HEK293 (cell line): ENCODE measurements at regions not wholly inside any gene's neighbourhood (a gene's known extent, or its start where the extent isn't known, plus 50 kb on each side); places are given as distances from the start of the nearest gene placed in this dataset.

Source experiments
- CTCF ChIA-PET: fragments of 350-600 bp; formaldehyde crosslinking; extraction: SDS; loops from one replicate; lab custom pipeline; 2021; ENCODE audit warnings: antibody characterized with exemption; lab: Yijun Ruan, JAX
- POLR2A ChIA-PET: fragments of 300-600 bp; formaldehyde crosslinking; extraction: SDS; loops from one replicate; lab custom pipeline; 2020; ENCODE audit warnings: antibody characterized with exemption, inconsistent platforms; lab: Yijun Ruan, JAX
- H3K27ac ChIP-seq: fragments of 200-500 bp; sonication (Bioruptor generic); 2 replicates; pipeline ENCODE4 v1.5.1; 2014; ENCODE audit warnings: low read depth, low read length, control low read depth, inconsistent platforms; ENCODE audit errors: extremely low read depth
- H3K36me3 ChIP-seq, 2 experiments: fragments of 200-500 bp in 1 of 2; sonication (Bioruptor generic) in 1 of 2; 1 replicate in 1 of 2; 2 replicates in 1 of 2; pipeline ENCODE4 v1.5.1; 2014 to 2017; ENCODE audit warnings: inconsistent platforms in 2 of 2, low read length in 2 of 2; ENCODE audit not compliant: control insufficient read depth in 2 of 2, insufficient read depth in 1 of 2
- H3K4me1 ChIP-seq: fragments of 200-500 bp; sonication (Bioruptor generic); 2 replicates; pipeline ENCODE4 v1.5.1; 2014; ENCODE audit warnings: mild to moderate bottlenecking, low read length, inconsistent platforms; ENCODE audit not compliant: control insufficient read depth, insufficient read depth
- H3K4me3 ChIP-seq: 2 replicates; pipeline ENCODE4 v1.5.1; 2011; ENCODE audit warnings: low read depth, mild to moderate bottlenecking, control low read depth, low read length, moderate library complexity
- H3K9me3 ChIP-seq: fragments of 200-500 bp; sonication (Bioruptor generic); 2 replicates; pipeline ENCODE4 v1.5.1; 2014; ENCODE audit warnings: low read depth, low read length, inconsistent platforms; ENCODE audit not compliant: control insufficient read depth, insufficient read depth
- GLIS2 ChIP-seq: fragments of 450-650 bp; formaldehyde crosslinking; IDR thresholded peaks from 2 replicates; pipeline ENCODE4 v1.5.1; 2016; ENCODE audit warnings: missing biosample characterization, missing genetic modification characterization
- KLF16 ChIP-seq: fragments of 450-650 bp; formaldehyde crosslinking; IDR thresholded peaks from 2 replicates; pipeline ENCODE4 v1.5.1; 2017; ENCODE audit warnings: missing biosample characterization, missing genetic modification characterization
- SALL2 ChIP-seq: fragments of 450-650 bp; formaldehyde crosslinking; IDR thresholded peaks from 2 replicates; pipeline ENCODE4 v1.5.0; 2017; ENCODE audit warnings: missing biosample characterization, mild to moderate bottlenecking, missing genetic modification characterization, borderline replicate concordance
- SETDB1 ChIP-seq: IDR thresholded peaks from one replicate; pipeline ENCODE4 v1.6.1; 2017; ENCODE audit warnings: mild to moderate bottlenecking, low read length, moderate library complexity, mixed read lengths; ENCODE audit not compliant: insufficient read length
- ZBTB17 ChIP-seq: fragments of 450-650 bp; formaldehyde crosslinking; IDR thresholded peaks from 2 replicates; pipeline ENCODE4 v1.5.1; 2016; ENCODE audit warnings: missing biosample characterization, missing genetic modification characterization
- ZNF132 ChIP-seq: fragments of 450-650 bp; formaldehyde crosslinking; IDR thresholded peaks from 2 replicates; pipeline ENCODE4 v1.5.1; 2017; ENCODE audit warnings: missing biosample characterization, missing genetic modification characterization, borderline replicate concordance
- ZNF138 ChIP-seq: fragments of 450-650 bp; formaldehyde crosslinking; IDR thresholded peaks from 2 replicates; pipeline ENCODE4 v1.5.1; 2016; ENCODE audit warnings: missing biosample characterization, missing genetic modification characterization, borderline replicate concordance
- ZNF175 ChIP-seq: fragments of 450-650 bp; formaldehyde crosslinking; IDR thresholded peaks from 2 replicates; pipeline ENCODE4 v1.5.1; 2016; ENCODE audit warnings: missing biosample characterization, missing genetic modification characterization
- ZNF366 ChIP-seq: fragments of 450-650 bp; formaldehyde crosslinking; conservative IDR thresholded peaks from 2 replicates; pipeline ENCODE4 v1.5.1; 2016; ENCODE audit warnings: missing biosample characterization, missing genetic modification characterization
- ZNF510 ChIP-seq: fragments of 450-650 bp; formaldehyde crosslinking; IDR thresholded peaks from 2 replicates; pipeline ENCODE4 v1.5.1; 2018; ENCODE audit warnings: mild to moderate bottlenecking, missing genetic modification characterization, missing biosample characterization; ENCODE audit not compliant: insufficient replicate concordance
- ZNF585B ChIP-seq: fragments of 450-650 bp; formaldehyde crosslinking; IDR thresholded peaks from 2 replicates; pipeline ENCODE4 v1.5.1; 2016; ENCODE audit warnings: missing biosample characterization, missing genetic modification characterization
- ZNF837 ChIP-seq: fragments of 450-650 bp; formaldehyde crosslinking; IDR thresholded peaks from 2 replicates; pipeline ENCODE4 v1.5.1; 2016; ENCODE audit warnings: missing biosample characterization, missing genetic modification characterization
- TF ChIP-seq, protein P1 (sequence below): fragments of 450-650 bp; formaldehyde crosslinking; IDR thresholded peaks from 2 replicates; pipeline ENCODE4; 2016; ENCODE audit warnings: missing biosample characterization, missing genetic modification characterization
- TF ChIP-seq, protein P2 (sequence below): fragments of 450-650 bp; formaldehyde crosslinking; IDR thresholded peaks from 2 replicates; pipeline ENCODE4 v1.5.1; 2017; ENCODE audit warnings: missing biosample characterization, missing genetic modification characterization
- TF ChIP-seq, protein P3 (sequence below): fragments of 450-650 bp; formaldehyde crosslinking; conservative IDR thresholded peaks from 2 replicates; pipeline ENCODE4 v1.5.1; 2016; ENCODE audit warnings: low read depth, missing biosample characterization, missing genetic modification characterization
- TF ChIP-seq, protein P4 (sequence below): fragments of 450-650 bp; formaldehyde crosslinking; IDR thresholded peaks from 2 replicates; pipeline ENCODE4 v1.5.1; 2017; ENCODE audit warnings: missing biosample characterization, missing genetic modification characterization

DNA sequence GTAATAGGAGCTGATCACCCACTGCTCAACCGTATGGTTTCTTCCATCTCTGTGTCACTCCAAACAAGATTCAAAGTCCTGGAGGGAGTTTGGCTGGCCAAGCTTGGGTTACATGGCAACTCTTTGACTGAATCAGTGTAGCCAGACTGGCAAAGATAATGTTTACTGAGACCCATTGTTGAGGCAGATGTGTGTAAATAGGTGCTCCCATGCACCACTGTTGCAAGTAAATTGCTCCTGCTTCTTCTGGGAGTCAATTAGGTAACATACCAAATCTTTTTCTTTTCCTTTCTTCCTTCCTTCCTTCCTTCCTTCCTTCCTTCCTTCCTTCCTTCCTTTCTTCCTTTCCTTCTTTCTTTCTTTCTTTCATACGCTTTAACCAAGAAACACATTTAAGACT is 86.3 kb upstream of the DHX40 start:
- Histone ChIP-seq H3K9me3 (no peaks in the 10 kb centered on the region), H3K27ac (no peak overlapping the region), H3K4me1 (no peaks in the 10 kb centered on the region), H3K4me3 (no peak overlapping the region), H3K36me3 (no peaks in the 10 kb centered on the region)
- CTCF ChIA-PET, result no interaction called here
- TF ChIP-seq ZNF510 (tag by site-specific recombination) (no peak), ZNF366 (tag by site-specific recombination) (peak; percentile 96), ZNF138 (tag by site-specific recombination) (no peak), ZBTB17 (tag by site-specific recombination) (peak; percentile 53)
- TF ChIP-seq, protein P1, sequence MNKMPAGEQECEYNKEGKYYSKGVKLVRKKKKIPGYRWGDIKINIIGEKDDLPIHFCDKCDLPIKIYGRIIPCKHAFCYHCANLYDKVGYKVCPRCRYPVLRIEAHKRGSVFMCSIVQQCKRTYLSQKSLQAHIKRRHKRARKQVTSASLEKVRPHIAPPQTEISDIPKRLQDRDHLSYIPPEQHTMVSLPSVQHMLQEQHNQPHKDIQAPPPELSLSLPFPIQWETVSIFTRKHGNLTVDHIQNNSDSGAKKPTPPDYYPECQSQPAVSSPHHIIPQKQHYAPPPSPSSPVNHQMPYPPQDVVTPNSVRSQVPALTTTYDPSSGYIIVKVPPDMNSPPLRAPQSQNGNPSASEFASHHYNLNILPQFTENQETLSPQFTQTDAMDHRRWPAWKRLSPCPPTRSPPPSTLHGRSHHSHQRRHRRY (tag by site-specific recombination), result no peak
- POLR2A ChIA-PET, result no interaction called here

DNA sequence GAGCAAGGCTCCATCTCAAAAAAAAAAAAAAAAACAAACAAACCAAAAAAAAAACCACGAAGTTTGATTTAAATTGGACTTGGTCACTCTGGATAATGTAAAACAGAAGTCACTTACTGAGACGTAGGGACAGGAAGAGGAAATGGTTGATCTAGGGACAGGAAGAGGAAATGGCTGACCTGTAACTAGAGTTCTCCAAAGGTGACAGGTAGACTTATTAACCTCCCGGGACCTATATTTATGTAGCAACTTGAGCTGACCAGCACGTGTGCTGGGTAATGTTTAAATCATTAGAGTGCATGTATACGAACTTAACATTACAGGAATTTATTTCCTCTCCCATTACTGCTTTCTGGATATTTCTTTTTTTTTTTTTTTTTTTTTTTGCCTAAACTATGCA is 81.5 kb upstream of the DHX40 start:
- no peak overlapping the region for H3K27ac ChIP-seq
- no peaks in the 10 kb centered on the region for H3K9me3 ChIP-seq
- CTCF ChIA-PET, result interaction anchor here (1.3 kb wide), 1 partner anchor 154 kb away, joined by 3 read pairs; no protein-coding TSS in a partner anchor
- POLR2A ChIA-PET, result interaction anchor here (0.7 kb wide), 2 partner anchors 14 to 26 kb away, joined by 3 to 5 read pairs; no protein-coding TSS in a partner anchor
- H3K4me3 ChIP-seq, result no peak overlapping the region
- H3K4me1 ChIP-seq, result no peaks in the 10 kb centered on the region
- H3K36me3 ChIP-seq, result no peaks in the 10 kb centered on the region
- no peak for TF ChIP-seq GLIS2 (tag by site-specific recombination)
- no peak for TF ChIP-seq SALL2 (tag by site-specific recombination)
- TF ChIP-seq ZNF175 (tag by site-specific recombination), result no peak
- no peak for TF ChIP-seq ZNF837 (tag by site-specific recombination)
- peak; percentile 41 for TF ChIP-seq SETDB1
- TF ChIP-seq, protein P2, sequence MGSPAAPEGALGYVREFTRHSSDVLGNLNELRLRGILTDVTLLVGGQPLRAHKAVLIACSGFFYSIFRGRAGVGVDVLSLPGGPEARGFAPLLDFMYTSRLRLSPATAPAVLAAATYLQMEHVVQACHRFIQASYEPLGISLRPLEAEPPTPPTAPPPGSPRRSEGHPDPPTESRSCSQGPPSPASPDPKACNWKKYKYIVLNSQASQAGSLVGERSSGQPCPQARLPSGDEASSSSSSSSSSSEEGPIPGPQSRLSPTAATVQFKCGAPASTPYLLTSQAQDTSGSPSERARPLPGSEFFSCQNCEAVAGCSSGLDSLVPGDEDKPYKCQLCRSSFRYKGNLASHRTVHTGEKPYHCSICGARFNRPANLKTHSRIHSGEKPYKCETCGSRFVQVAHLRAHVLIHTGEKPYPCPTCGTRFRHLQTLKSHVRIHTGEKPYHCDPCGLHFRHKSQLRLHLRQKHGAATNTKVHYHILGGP (tag by site-specific recombination), result no peak
- TF ChIP-seq, protein P3, sequence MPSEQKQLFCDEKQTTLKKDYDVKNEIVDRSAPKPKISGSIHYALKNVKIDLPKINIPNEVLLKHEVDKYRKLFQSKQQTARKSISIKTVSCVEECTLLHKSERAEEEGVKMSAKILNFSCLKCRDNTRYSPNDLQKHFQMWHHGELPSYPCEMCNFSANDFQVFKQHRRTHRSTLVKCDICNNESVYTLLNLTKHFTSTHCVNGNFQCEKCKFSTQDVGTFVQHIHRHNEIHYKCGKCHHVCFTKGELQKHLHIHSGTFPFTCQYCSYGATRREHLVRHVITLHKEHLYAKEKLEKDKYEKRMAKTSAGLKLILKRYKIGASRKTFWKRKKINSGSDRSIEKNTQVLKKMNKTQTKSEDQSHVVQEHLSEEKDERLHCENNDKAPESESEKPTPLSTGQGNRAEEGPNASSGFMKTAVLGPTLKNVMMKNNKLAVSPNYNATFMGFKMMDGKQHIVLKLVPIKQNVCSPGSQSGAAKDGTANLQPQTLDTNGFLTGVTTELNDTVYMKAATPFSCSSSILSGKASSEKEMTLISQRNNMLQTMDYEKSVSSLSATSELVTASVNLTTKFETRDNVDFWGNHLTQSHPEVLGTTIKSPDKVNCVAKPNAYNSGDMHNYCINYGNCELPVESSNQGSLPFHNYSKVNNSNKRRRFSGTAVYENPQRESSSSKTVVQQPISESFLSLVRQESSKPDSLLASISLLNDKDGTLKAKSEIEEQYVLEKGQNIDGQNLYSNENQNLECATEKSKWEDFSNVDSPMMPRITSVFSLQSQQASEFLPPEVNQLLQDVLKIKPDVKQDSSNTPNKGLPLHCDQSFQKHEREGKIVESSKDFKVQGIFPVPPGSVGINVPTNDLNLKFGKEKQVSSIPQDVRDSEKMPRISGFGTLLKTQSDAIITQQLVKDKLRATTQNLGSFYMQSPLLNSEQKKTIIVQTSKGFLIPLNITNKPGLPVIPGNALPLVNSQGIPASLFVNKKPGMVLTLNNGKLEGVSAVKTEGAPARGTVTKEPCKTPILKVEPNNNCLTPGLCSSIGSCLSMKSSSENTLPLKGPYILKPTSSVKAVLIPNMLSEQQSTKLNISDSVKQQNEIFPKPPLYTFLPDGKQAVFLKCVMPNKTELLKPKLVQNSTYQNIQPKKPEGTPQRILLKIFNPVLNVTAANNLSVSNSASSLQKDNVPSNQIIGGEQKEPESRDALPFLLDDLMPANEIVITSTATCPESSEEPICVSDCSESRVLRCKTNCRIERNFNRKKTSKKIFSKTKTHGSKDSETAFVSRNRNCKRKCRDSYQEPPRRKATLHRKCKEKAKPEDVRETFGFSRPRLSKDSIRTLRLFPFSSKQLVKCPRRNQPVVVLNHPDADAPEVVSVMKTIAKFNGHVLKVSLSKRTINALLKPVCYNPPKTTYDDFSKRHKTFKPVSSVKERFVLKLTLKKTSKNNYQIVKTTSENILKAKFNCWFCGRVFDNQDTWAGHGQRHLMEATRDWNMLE (tag by site-specific recombination), result no peak
- TF ChIP-seq KLF16, result no peak
- no peak for TF ChIP-seq ZNF132 (tag by site-specific recombination)

DNA sequence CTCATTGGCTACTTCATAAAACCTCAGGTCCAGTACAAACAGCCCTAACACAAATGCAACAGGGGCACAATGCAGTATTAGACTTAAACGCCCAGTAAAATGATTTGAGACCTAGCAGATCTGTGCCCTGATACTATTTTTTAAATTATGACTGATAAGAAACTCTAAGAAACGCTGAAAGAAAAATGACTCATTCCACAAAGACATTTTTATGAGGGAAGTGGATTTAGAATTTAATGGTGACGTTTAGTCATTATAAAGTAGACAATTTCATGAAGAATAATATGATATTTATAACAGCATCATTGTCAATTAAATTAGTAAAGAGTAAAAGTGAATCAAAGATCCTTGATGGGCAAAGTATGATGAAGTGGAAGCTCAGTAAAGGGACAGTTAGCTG is 80.4 kb upstream of the DHX40 start:
- H3K9me3 ChIP-seq, result no peaks in the 10 kb centered on the region
- H3K27ac ChIP-seq, result no peak overlapping the region
- H3K4me3 ChIP-seq, result no peak overlapping the region
- POLR2A ChIA-PET, result no interaction called here
- TF ChIP-seq, protein P4, sequence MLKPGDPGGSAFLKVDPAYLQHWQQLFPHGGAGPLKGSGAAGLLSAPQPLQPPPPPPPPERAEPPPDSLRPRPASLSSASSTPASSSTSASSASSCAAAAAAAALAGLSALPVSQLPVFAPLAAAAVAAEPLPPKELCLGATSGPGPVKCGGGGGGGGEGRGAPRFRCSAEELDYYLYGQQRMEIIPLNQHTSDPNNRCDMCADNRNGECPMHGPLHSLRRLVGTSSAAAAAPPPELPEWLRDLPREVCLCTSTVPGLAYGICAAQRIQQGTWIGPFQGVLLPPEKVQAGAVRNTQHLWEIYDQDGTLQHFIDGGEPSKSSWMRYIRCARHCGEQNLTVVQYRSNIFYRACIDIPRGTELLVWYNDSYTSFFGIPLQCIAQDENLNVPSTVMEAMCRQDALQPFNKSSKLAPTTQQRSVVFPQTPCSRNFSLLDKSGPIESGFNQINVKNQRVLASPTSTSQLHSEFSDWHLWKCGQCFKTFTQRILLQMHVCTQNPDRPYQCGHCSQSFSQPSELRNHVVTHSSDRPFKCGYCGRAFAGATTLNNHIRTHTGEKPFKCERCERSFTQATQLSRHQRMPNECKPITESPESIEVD (tag by site-specific recombination), result peak; percentile 57; the same call in 1 of the 2 replicates
- TF ChIP-seq ZNF585B (tag by site-specific recombination), result no peak
- CTCF ChIA-PET, result interaction anchor here (0.8 kb wide), 1 partner anchor 13 kb away, joined by 3 read pairs; no protein-coding TSS in a partner anchor
- no peaks in the 10 kb centered on the region for H3K36me3 ChIP-seq
- no peaks in the 10 kb centered on the region for H3K4me1 ChIP-seq
